Esophagus squamous epithelium (tissue), 5 donors: ENCODE measurements at regions not wholly inside any gene's neighbourhood (a gene's known extent, or its start where the extent isn't known, plus 50 kb on each side); places are given as distances from the start of the nearest gene placed in this dataset.

Experiments
- DNase-seq: peaks from one replicate; lab custom pipeline; 2025; lab: John Stamatoyannopoulos, UW
- H3K27ac ChIP-seq, 4 donors: fragments of 200-600 bp; sonication (generic); one replicate each; pipeline ENCODE4 v1.5.1; 2016 to 2019; ENCODE audit warnings: mild to moderate bottlenecking in 1 of 4
- H3K27me3 ChIP-seq, 4 donors: fragments of 200-600 bp; sonication (generic); 1 replicate in 3 of 4; 2 replicates in 1 of 4; pipeline versions ENCODE4 v1.5.1 to v1.6.0; 2017 to 2021; ENCODE audit warnings: antibody characterized with exemption in 1 of 4
- H3K36me3 ChIP-seq, 3 donors: fragments of 200-600 bp; sonication (generic); one replicate each; pipeline ENCODE4 v1.5.1; 2016 to 2019
- H3K4me1 ChIP-seq, 3 donors: fragments of 200-600 bp; sonication (generic); one replicate each; pipeline ENCODE4 v1.5.1; 2017 to 2019
- H3K4me3 ChIP-seq, 4 donors: fragments of 200-600 bp; sonication (generic); 1 replicate in 3 of 4; 2 replicates in 1 of 4; pipeline ENCODE4 v1.5.1; 2016 to 2019; ENCODE audit warnings: mild to moderate bottlenecking in 2 of 4, moderate library complexity in 1 of 4
- H3K9me3 ChIP-seq, 3 donors: fragments of 200-600 bp; sonication (generic); one replicate each; pipeline ENCODE4 v1.5.1; 2016 to 2019
- POLR2A ChIP-seq, 4 donors: fragments of 450-650 bp; IDR thresholded peaks; one replicate each; pipeline ENCODE4 v1.6.1; 2017; ENCODE audit warnings: antibody characterized with exemption in 4 of 4, mild to moderate bottlenecking in 4 of 4, moderate library complexity in 3 of 4
- WGBS, 2 donors: methylation state at CpG; one replicate each; pipeline ENCODE4 v1.1.5; 2018; 5-methylcytosine and 5-hydroxymethylcytosine counted together
- intact Hi-C: fragments of 100-400 bp; cut with DNase I; formaldehyde crosslinking; loops from one replicate; pipeline ENCODE4 v1.15.0; 2022
- TF ChIP-seq, protein P1 (sequence below), 6 experiments: fragments of 450-650 bp in 4 of 6; fragments of 200-600 bp in 2 of 6; sonication (generic) in 2 of 6; IDR thresholded peaks; one replicate each; pipeline ENCODE4 v1.5.1; 2016 to 2019; ENCODE audit warnings: antibody characterized with exemption in 6 of 6, mild to moderate bottlenecking in 4 of 6, moderate library complexity in 4 of 6
- donor health status: DM: yes; HTN: yes; CAD: no.

DNA sequence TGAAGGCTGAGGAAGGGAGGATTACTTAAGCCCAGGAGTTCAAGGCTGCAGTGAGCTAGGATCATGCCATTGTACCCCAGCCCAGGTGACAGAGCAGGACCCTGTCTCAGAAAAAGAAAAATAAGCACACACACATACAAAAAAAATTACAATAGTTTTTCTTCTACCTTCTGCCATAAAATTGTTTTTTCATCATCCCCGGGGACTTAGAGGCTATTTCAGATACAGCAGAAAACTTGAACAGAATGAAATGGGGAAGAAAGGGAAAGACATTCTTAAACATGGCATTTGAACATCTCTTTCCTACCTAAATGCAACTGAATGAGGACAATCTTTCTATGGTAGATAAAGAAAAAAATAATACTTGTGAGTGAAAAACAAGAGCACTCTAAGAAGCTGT lies 109.1 kb downstream of the KCTD12 start:
- 81 to 94% methylated on average over 1 of the region's 1 CpG for WGBS, 2 donors
- TF ChIP-seq POLR2A (IDR thresholded peaks at IDR 0.05): no peak
- TF ChIP-seq, protein P1, sequence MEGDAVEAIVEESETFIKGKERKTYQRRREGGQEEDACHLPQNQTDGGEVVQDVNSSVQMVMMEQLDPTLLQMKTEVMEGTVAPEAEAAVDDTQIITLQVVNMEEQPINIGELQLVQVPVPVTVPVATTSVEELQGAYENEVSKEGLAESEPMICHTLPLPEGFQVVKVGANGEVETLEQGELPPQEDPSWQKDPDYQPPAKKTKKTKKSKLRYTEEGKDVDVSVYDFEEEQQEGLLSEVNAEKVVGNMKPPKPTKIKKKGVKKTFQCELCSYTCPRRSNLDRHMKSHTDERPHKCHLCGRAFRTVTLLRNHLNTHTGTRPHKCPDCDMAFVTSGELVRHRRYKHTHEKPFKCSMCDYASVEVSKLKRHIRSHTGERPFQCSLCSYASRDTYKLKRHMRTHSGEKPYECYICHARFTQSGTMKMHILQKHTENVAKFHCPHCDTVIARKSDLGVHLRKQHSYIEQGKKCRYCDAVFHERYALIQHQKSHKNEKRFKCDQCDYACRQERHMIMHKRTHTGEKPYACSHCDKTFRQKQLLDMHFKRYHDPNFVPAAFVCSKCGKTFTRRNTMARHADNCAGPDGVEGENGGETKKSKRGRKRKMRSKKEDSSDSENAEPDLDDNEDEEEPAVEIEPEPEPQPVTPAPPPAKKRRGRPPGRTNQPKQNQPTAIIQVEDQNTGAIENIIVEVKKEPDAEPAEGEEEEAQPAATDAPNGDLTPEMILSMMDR (IDR thresholded peaks at IDR 0.05): no peak
- Histone ChIP-seq H3K27me3 (no peaks in the 10 kb centered on the region), H3K9me3 (no peaks in the 10 kb centered on the region), H3K27ac (no peak overlapping the region), H3K36me3 (no peaks in the 10 kb centered on the region), H3K4me1 (no peaks in the 10 kb centered on the region), H3K4me3 (no peak overlapping the region)
- intact Hi-C loops: no loop called here
- DNase-seq: no peak

DNA sequence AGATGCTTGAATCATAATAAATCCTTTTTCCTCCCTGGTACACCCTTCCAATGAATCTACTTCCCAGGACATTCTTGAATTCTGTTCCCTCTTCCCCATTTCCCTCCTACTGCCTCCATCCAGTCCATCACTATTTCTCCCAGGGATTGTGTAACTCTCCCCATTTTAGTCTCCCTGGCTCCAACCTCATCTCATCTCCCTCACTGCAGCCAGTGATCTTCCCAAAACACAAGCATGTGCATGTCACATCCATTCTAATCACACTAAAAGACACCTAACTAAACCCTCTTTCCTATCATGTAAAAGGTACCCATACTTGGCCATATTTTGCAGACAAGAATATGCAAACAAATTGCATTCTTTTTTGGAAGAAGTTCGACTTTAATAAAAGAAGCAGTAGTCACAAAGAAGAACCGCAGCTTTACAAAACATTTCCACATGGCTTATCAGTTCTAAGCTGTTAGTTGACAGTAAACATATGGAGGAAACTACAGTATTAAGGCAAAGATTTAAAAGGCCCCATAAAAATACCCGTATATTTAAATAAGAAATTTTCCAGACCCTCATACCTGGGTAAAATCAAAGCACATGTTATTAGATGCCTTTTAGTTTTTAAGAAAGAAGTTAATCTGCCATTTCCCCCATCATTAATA lies 111.0 kb downstream of the KCTD12 start:
- 71 to 77% methylated on average over 3 of the region's 3 CpGs for WGBS, 2 donors
- TF ChIP-seq POLR2A (IDR thresholded peaks at IDR 0.05): no peak
- TF ChIP-seq, protein P1 (IDR thresholded peaks at IDR 0.05): no peak
- intact Hi-C loops: no loop called here
- H3K9me3 ChIP-seq: no peaks in the 10 kb centered on the region
- DNase-seq: no peak
- no peak overlapping the region for H3K4me3 ChIP-seq
- H3K36me3 ChIP-seq: no peaks in the 10 kb centered on the region
- no peak overlapping the region for H3K27ac ChIP-seq
- H3K27me3 ChIP-seq: no peaks in the 10 kb centered on the region
- no peaks in the 10 kb centered on the region for H3K4me1 ChIP-seq

DNA sequence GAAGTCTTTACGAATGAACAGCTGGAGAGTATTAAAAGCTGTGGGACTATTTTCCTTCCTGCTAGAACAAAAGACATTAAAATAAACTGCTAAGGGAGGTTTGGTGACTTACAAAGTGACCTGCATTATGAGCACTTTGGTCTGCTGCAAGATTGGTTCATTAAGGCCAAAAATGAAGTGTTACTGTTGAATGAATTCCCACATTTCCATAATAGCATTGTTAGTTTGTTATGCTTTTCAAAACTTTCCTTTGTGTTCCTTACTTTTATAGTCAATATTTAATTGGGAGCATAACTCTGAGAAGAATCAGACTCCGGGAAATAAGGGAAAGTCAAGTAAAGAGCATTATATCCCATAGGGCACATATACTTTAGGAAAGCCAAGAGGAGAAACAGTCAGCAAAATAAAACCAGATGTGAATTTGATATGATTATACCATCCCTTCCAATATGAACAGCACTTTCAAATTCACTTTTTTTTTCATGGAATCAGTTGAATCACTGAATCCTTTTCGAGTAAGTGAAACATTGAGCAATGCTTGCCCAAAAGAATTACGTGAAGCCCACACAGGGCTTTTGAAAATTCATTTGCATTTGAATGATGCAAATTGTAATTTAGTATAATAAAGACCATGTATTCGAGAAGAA lies 112.6 kb downstream of the KCTD12 start:
- WGBS, 2 donors: 71% methylated on average over 5 of the region's 5 CpGs
- H3K9me3 ChIP-seq: no peaks in the 10 kb centered on the region
- no peak for DNase-seq
- H3K27me3 ChIP-seq: no peaks in the 10 kb centered on the region
- TF ChIP-seq, protein P1 (IDR thresholded peaks at IDR 0.05): no peak
- TF ChIP-seq POLR2A (IDR thresholded peaks at IDR 0.05): no peak
- H3K36me3 ChIP-seq: no peaks in the 10 kb centered on the region
- H3K4me3 ChIP-seq: no peak overlapping the region
- no peak overlapping the region for H3K27ac ChIP-seq
- intact Hi-C loops: no loop called here
- no peaks in the 10 kb centered on the region for H3K4me1 ChIP-seq

GRCh38 chr13:76772241-76772640 lies 114.0 kb downstream of the KCTD12 start:
- Histone ChIP-seq H3K4me1 (no peaks in the 10 kb centered on the region), H3K36me3 (no peaks in the 10 kb centered on the region), H3K9me3 (no peaks in the 10 kb centered on the region), H3K27ac (no peak overlapping the region), H3K27me3 (no peaks in the 10 kb centered on the region), H3K4me3 (no peak overlapping the region)
- no peak for DNase-seq
- WGBS, 2 donors: 91 to 100% methylated on average over 1 of the region's 1 CpG
- intact Hi-C loops: no loop called here
- no peak for TF ChIP-seq POLR2A (IDR thresholded peaks at IDR 0.05)
- TF ChIP-seq, protein P1 (IDR thresholded peaks at IDR 0.05): no peak

- TF ChIP-seq POLR2A (IDR thresholded peaks at IDR 0.05): no peak
- TF ChIP-seq, protein P1 (IDR thresholded peaks at IDR 0.05): no peak
- no peak for DNase-seq
- H3K27me3 ChIP-seq: no peaks in the 10 kb centered on the region
- peaks cover 0 to 7% (median 0%) of the 10 kb centered on the region in 3 donors for H3K4me1 ChIP-seq
- 56 to 66% methylated on average over 3 to 4 of the region's 4 CpGs for WGBS, 2 donors
- no peak overlapping the region for H3K4me3 ChIP-seq
- no peaks in the 10 kb centered on the region for H3K36me3 ChIP-seq
- H3K9me3 ChIP-seq: no peaks in the 10 kb centered on the region
- H3K27ac ChIP-seq: no peak overlapping the region
- intact Hi-C loops: no loop called here
Observed at GRCh38 chr13:76769271-76769791, 116.9 kb downstream of the KCTD12 start.
